ENCODE measurements at regions not wholly inside any gene's neighbourhood (a gene's known extent, or its start where the extent isn't known, plus 50 kb on each side); places are given as distances from the start of the nearest gene placed in this dataset.
A peak's percentile ranks its signal among the peaks of the same experiment; 100 is the strongest.

DNA sequence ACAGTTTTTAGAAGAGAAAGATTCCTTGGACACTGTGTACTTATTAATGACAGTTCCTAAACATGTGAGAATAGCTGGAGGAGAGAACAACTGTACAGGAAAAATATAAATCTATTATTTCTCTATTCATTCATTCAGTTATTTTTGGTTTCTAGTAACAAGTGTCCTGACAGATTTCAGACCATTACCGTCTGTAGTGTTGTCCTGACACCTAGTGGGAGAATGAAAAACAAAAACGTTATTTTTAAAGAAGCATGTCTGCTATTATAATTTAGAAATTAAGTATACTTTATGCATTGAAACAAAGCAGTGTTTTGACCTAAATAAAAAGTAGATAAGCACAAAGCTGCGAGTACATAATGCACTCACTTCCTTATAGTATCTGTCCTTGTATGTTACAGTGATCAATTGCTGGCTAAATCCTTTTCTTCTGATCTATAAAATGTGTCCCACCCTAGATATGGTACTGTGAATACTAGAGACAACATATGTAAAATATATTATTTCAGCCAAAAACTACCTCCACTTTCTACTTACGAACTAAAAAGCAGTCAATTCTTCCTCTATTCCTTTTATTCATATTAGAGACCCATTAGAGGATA is 575.6 kb downstream of the ARL4A start:
- no TSS peak for BruUV-seq (replicated peaks)
- intact Hi-C loops (cut with micrococcal nuclease): loop anchor here (1.0 to 10.0 kb wide), 6 partner anchors 148 to 738 kb away; partner anchors contain the start of gene ARL4A

More for the DNA sequence above, 575.6 kb downstream of the ARL4A start:
- no peak overlapping the region for H3K9ac ChIP-seq (replicated peaks; ENCODE audit: extremely low read depth, insufficient read depth, low read length)
- FAIRE-seq (peak; percentile 71), DNase-seq (ENCODE audit: low read depth, low spot score) (peak; percentile 70)
- no peaks in the 10 kb centered on the region for H4K20me1 ChIP-seq (replicated peaks; ENCODE audit: control insufficient read depth, extremely low read depth, insufficient read depth, low read length)
- H3K4me1 ChIP-seq (ENCODE audit: control insufficient read depth, extremely low read depth, insufficient read depth, low read length): no peaks in the 10 kb centered on the region
- H3K27ac ChIP-seq (ENCODE audit: insufficient read depth, low read depth, low read length): no peak overlapping the region
- peaks cover 0 to 3% of the 10 kb centered on the region in 2 experiments for H3K27me3 ChIP-seq (ENCODE audit: control insufficient read depth in 2 of 2, insufficient read depth in 2 of 2, low read length in 2 of 2)
- ChIA-PET CTCF (interaction anchor here (0.7 to 5.0 kb wide), 18 partner anchors 24 to 1429 kb away, joined by 3 to 118 read pairs (median 4); partner anchors contain the start of gene ARL4A), POLR2A (no interaction called here)
- H3K9me3 ChIP-seq (replicated peaks; ENCODE audit: control insufficient read depth, insufficient read depth, low read length): no peaks in the 10 kb centered on the region
- no peaks in the 10 kb centered on the region for H3K36me3 ChIP-seq (ENCODE audit: control insufficient read depth in 2 of 2, extremely low read depth in 1 of 2, insufficient read depth in 2 of 2, low read length in 2 of 2)
- no peak overlapping the region for H2AFZ ChIP-seq (ENCODE audit: low read depth, low read length)
- H3K4me3 ChIP-seq (replicated peaks in 1 of 3; ENCODE audit: insufficient read depth in 1 of 3, low read depth in 1 of 3, low read length in 3 of 3): no peak overlapping the region
- H3K4me2 ChIP-seq (ENCODE audit: insufficient read depth, low read length): no peak overlapping the region
- H3K9me1 ChIP-seq (replicated peaks; ENCODE audit: control insufficient read depth, extremely low read depth, insufficient read depth, low read length): no peaks in the 10 kb centered on the region
- dilution Hi-C loops (cut with MboI; ENCODE audit: extremely low pct_ligation_motif_present, low sequenced_read_pairs): no loop called here
- H3K79me2 ChIP-seq (ENCODE audit: control insufficient read depth, insufficient read depth, low read length): no peaks in the 10 kb centered on the region
- TF ChIP-seq EZH2 (IDR thresholded peaks at IDR 0.05; ENCODE audit: borderline replicate concordance, low read depth, low read length, severe bottlenecking) (no peak), CTCF (IDR thresholded peaks at IDR 0.05; ENCODE audit: extremely low read depth in 1 of 2, insufficient read depth in 1 of 2, low read depth in 1 of 2, low read length in 2 of 2) (peak; percentile 25 to 33), JUN (IDR thresholded peaks at IDR 0.05; ENCODE audit: borderline replicate concordance, insufficient read depth, insufficient read length, low read depth) (no peak), POLR2AphosphoS5 (IDR thresholded peaks at IDR 0.05; ENCODE audit: insufficient read depth, low read depth, low read length) (no peak), FOS (IDR thresholded peaks at IDR 0.05; ENCODE audit: borderline replicate concordance, insufficient read depth, low read length) (no peak), GATA2 (IDR thresholded peaks at IDR 0.05; ENCODE audit: insufficient read depth, insufficient read length, low read depth, low read length) (no peak), POLR2A (IDR thresholded peaks at IDR 0.05; ENCODE audit: low read depth, low read length) (no peak)

All from endothelial cell of umbilical vein (primary cell).